HG02610 (cell line): ENCODE measurements at regions not wholly inside any gene's neighbourhood (a gene's known extent, or its start where the extent isn't known, plus 50 kb on each side); places are given as distances from the start of the nearest gene placed in this dataset.
A peak's percentile ranks its signal among the peaks of the same experiment; 100 is the strongest.
"Not testable (repeated sequence)": the region's sequence is repeated elsewhere in the genome, so short reads cannot be mapped to it uniquely, and the experiment has no call there.

Experiments
- ATAC-seq: cut with Tn5 transposase; IDR thresholded peaks from one replicate; pipeline ENCODE4 v1.9.1; 2021; ENCODE audit warnings: mild to moderate bottlenecking, moderate library complexity; ENCODE audit not compliant: unreplicated experiment

DNA sequence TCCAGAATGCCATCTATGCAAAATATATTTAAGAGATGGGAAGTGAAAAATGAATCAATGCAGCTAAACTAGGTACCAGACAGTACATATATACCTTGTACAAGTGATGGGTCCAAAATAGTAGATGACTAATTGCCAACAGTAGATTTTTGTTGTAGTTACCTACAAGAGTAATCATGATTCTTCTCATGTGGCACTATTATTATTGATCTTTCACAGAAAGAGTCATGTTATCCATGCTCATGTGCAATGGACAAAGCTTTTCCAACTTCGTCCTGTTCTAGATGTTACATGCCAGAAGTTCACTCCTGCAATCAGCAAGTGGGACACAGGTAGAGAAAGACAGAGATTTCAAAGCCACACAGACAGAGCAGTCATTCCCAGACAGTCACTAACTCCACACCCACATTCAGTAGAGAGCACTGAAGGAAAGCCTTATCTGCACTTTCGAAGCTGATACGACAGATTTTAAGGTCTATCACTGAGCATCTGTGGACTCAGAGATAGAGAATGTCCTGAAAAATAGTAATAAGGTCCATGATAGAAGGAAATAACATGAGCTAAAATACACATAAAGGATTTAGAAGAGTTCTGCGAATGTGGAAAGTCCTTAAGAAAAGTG is 101.6 kb upstream of the ITPRID2 start:
- ATAC-seq, result no peak

- ATAC-seq, result peak; percentile 98
These were observed 100.5 kb upstream of the ITPRID2 start for GRCh38 chr2:181790716-181791649.

DNA sequence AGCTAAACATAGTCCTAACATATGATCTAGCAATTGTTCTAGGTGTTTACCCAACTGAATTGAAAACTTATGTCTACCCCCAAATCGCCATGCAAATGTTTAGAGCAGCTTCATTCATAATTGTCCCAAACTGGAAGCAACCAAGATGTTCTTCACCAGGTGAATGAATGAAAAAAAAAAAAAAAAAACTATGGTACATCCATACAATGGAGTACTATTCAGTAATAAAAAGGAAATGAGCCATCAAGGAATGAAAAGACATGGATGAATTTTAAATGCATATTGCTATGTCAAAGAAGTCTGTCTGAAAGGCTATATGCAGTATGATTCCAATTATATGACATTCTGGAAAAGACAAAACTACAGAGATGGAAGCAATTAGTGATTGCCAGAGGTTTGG is 98.6 kb upstream of the ITPRID2 start:
- ATAC-seq, result no peak

DNA sequence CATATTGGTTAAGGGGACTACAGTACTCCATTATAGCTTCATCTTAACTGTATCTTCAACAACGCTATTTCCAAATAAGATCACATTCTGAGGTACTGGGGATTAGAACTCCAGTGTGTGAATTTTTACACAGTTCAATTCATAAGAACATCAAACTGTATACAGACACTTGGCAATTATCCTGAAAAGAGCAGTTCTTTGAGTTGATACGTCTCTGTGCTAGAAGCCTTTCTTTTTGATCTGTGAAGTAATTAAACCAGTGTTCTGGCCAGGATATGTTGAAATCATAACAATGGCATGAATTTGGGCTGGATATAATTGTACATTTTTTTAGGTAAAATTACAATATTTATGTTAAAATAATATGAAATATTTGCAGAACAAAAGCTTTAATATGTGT is 93.5 kb upstream of the ITPRID2 start:
- ATAC-seq, result no peak

DNA sequence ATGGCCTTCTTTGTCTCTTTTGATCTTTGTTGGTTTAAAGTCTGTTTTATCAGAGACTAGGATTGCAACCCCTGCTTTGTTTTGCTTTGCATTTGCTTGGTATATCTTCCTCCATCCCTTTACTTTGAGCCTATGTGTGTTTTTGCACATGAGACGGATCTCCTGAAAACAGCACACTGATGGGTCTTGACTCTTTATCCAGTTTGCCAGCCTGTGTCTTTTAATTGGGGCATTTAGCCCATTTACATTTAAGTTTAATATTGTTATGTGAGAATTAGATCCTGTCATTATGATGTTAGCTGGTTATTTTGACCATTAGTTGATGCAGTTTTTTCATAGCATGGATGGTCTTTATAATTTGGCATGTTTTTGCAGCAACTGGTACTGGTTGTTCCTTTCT is 89.2 kb upstream of the ITPRID2 start:
- not testable (repeated sequence) for ATAC-seq

DNA sequence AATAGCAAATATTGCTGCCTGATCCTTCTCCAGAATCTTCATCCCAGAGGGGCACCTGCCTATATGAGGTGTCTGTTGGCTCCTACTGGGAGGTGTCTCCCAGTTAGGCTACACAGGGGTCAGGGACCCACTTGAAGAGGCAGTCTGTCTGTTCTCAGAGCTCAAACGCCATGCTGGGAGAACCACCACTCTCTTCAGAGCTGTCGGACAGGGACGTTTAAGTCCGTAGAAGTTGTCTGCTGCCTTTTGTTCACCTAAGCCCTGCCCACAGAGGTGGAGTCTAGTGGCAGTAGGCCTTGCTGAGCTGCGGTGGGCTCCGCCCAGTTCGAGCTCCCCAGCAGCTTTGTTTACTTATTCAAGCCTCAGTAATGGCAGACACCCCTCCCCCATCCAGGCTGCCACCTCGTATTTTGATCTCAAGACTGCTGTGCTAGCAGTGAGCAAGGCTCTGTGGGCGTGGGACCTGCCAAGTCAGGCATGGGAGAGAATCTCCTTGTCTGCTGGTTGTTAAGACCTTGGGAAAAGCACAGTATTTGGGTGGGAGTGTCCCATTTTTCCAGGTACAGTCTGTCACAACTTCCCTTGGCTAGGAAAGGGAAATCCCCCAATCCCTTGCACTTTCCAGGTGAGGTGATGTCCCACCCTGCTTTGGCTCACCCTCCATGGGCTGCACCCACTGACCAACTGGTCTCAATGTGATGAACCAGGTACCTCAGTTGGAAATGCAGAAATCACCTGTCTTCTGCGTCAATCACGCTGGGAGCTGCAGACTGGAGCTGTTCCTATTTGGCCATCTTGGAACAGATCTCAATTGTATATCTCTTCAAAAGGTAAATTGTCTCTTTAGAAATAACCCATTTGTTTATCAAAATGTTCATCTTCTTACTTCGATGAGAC is 87.4 kb upstream of the ITPRID2 start:
- not testable (repeated sequence) for ATAC-seq

- ATAC-seq, result no peak
These were observed 86.1 kb upstream of the ITPRID2 start for GRCh38 chr2:181805228-181806038.

DNA sequence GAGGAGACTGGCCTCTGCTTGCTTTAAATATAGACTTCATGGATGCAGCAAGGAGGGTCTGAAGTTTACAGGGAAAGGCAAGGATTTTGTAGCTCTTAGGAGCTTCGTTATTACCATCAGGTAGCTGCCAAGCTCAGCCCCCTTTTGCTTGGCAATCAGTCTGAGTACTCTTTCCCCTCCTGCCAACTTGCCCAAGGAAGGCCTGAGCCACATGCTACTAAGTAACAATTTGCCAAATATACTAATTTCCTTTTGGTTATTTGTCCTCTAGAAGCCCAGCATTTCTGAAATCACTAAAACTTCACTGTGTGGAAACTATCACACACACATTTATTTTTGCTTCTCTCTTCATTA is 85.5 kb upstream of the ITPRID2 start:
- no peak for ATAC-seq

- ATAC-seq, result no peak
These were observed 84.0 kb upstream of the ITPRID2 start for GRCh38 chr2:181807526-181807925.

- ATAC-seq, result no peak
These were observed 80.5 kb upstream of the ITPRID2 start for GRCh38 chr2:181810823-181811695.

DNA sequence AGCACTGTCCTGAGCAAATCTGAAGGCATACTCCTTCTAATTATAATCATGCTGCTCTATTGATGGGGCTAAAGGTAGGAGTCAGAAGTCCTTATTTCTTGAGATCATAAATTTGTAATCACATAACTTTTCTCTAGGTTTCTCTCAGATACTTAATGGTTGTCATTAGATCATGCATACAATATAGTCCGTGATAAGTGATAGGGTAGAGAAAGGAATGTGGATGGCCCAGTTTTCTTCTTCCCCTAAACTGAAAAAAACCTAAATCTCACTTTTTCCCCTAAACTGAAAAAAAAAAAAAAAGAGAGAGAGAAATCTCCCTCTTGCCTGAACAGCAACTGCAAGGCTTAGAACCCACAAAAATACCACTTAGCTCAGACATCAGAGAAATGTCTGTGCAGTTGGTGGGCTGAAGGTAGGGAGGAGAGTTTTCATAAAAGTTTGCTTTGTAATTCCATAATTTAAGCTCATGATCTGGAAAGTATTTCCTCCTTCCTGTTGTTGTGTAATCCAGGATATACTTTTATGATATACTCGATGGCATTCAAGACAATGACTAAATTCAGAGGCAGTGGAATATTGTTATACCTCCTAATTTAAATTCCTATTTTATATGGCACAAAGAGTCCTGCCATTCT is 79.3 kb upstream of the ITPRID2 start:
- no peak for ATAC-seq

DNA sequence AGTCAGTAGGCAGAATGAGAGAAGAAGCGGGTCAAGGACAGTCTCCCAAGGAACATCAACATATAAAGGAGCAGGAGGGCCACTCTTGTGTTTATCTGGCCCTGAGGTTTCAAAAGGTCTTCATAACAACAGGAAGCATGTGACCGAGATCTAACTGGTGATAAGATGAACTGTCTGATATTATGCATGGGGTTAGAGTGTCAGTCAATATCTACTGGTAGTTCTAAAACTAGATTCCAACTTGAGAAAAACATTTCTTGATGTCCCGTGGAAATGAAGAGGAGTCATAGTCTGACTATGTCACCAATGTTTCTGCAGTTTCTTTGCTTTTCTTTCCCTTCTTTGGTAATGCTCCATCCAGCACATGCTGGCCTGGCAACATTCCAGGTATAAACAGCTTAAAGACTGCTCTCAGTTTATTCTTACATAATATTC is 77.5 kb upstream of the ITPRID2 start:
- ATAC-seq, result no peak

GRCh38 chr2:181817509-181817908 is 74.0 kb upstream of the ITPRID2 start:
- ATAC-seq, result no peak

DNA sequence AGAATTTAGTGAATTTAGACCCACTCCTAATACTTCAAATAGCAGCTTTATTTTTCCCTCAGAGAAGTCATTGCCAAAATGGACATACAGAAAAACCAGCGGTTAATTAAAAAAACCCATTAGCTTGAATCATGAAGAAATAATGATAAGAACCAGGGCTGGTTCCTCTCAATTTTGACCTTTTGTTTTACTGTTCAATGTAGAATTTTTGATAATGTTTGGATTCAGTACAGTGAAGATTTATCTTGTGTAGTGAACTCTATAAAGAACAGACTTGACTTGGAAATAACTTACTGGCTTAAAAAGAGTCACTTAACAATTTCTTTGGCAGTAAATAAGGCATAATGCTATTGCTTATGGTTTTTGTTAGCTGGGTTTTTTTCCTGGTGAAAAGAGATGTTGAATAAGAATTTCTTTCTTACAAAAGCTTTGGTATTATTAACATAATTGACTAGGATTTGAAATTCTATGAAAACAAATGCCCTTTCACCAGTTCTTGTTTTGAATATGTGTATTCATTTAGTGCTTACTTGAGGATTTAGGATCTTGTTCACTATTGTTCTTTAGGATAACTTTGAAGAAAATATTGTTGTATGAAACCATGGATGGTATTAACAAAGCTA is 73.4 kb upstream of the ITPRID2 start:
- ATAC-seq, result no peak

DNA sequence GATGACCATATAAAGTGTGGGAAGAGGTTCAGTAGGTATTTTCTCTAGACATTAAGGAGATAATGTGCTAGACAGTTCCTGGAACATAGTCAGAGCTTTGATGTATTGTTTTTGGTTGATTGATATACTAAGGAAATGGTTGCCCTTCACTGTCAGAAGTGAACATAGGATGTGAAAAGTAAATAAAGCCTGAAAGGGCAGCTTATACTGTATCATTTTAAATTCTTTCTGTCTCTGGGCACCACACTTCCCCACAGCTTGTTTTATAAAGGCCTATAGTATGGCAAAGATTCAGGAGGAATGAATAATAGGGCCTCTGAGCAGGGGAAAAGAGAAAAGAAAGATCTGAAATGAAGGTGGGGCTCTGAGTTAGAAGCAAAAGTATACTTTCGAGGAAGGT is 72.7 kb upstream of the ITPRID2 start:
- ATAC-seq, result no peak

DNA sequence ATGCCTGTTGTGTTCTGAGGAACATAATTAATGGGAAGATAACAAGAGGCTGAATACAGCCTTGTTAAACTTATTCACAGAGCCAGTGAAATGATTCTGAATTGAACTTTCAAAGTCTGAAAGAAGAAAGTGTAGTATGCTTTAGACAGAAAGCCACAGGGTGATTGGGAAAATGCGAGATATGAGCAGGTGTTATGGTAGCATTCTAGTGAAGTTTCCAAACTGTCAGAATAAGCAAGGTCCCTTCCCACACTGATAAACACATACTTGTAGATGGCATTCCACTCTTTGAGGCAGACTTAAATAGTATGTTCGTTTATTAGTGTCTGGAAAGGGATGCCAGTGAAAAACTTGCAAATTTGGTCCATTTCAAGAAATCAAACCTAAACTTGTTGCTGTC is 70.5 kb upstream of the ITPRID2 start:
- ATAC-seq, result no peak

- ATAC-seq, result no peak
These were observed 69.4 kb upstream of the ITPRID2 start for GRCh38 chr2:181822097-181822496.

DNA sequence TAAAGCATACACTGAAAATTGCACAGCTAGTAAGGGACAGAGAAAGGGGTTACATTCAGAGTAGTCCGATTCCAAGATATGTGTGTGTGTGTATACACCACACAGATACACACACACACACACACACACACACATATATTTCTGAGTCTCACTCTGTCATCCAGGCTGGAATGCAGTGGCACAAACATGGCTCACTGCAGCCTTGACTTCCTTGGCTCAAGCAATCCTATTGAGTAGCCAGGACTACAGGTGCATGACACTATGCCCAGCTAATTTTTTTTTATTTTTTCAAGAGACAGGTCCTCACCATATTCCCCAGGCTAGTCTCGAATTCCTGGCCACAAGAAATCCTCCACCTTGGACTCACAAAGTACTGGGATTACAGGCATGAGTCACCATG is 68.1 kb upstream of the ITPRID2 start:
- ATAC-seq, result no peak
